ENCODE measurements at regions not wholly inside any gene's neighbourhood (a gene's known extent, or its start where the extent isn't known, plus 50 kb on each side); places are given as distances from the start of the nearest gene placed in this dataset.

DNA sequence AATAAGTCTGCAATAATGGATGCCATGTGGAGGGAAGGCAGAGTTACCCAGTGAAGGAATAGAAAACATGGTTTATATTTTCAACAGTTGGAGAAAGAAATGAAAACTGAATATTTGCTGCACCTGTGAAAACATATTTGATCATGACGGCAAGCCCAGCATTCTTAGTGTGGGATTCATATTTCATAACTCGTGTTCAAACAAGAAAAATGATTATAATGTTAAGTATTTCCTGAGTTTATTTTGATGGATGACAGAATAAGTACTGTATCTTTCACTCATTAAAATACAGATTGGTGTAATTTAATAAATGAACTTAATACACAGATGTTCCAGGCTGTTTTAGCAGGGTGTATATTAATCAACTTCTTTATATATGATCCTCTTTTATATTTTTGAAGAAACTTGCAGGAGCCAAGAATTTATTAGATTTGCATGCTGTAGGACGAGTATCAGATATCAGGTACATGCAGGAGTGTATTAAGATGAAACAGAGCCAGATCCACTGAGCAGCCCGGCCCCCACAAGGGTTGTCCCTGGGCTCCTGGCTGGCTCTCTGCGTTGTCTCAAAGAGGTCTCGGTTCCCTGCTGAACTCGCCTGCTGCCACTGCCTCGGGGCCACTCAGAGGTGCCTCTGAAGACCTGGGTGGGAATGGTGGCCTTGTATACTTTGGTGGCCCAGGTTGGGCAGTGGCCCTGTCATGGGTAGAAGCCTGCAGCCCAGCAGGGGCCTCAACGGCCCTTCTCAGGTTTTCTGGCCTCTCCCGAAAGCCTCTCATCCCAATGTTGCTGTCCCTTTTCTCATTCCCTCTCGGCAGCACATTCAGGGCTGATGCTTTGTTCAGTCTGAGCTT lies 95.0 kb upstream of the LDAH start:
- TF ChIP-seq, protein P1, sequence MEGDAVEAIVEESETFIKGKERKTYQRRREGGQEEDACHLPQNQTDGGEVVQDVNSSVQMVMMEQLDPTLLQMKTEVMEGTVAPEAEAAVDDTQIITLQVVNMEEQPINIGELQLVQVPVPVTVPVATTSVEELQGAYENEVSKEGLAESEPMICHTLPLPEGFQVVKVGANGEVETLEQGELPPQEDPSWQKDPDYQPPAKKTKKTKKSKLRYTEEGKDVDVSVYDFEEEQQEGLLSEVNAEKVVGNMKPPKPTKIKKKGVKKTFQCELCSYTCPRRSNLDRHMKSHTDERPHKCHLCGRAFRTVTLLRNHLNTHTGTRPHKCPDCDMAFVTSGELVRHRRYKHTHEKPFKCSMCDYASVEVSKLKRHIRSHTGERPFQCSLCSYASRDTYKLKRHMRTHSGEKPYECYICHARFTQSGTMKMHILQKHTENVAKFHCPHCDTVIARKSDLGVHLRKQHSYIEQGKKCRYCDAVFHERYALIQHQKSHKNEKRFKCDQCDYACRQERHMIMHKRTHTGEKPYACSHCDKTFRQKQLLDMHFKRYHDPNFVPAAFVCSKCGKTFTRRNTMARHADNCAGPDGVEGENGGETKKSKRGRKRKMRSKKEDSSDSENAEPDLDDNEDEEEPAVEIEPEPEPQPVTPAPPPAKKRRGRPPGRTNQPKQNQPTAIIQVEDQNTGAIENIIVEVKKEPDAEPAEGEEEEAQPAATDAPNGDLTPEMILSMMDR (IDR thresholded peaks at IDR 0.05), result no peak
- no peak for TF ChIP-seq EP300 (IDR thresholded peaks at IDR 0.05)
- no peak for TF ChIP-seq POLR2A (IDR thresholded peaks at IDR 0.05)

Data from gastroesophageal sphincter (tissue), 3 donors.